Neuron (in vitro differentiated cells): ENCODE measurements at regions not wholly inside any gene's neighbourhood (a gene's known extent, or its start where the extent isn't known, plus 50 kb on each side); places are given as distances from the start of the nearest gene placed in this dataset.
"Not testable (repeated sequence)": the region's sequence is repeated elsewhere in the genome, so short reads cannot be mapped to it uniquely, and the experiment has no call there.

Source experiments
- H2AFZ ChIP-seq: one replicate; pipeline ENCODE4 v1.6.1; 2013; ENCODE audit warnings: low read depth, mild to moderate bottlenecking, inconsistent platforms, low read length, moderate library complexity
- H3K27me3 ChIP-seq: one replicate; pipeline ENCODE4 v1.6.1; 2013; ENCODE audit warnings: low read length; ENCODE audit not compliant: insufficient read depth
- H3K36me3 ChIP-seq: one replicate; pipeline ENCODE4 v1.6.1; 2013; ENCODE audit warnings: low read length; ENCODE audit not compliant: insufficient read depth
- H3K4me1 ChIP-seq: one replicate; pipeline ENCODE4 v1.6.1; 2013; ENCODE audit warnings: low read length; ENCODE audit not compliant: insufficient read depth
- H3K4me3 ChIP-seq: 2 replicates; pipeline ENCODE4 v1.5.1; 2013; ENCODE audit warnings: mild to moderate bottlenecking, low read length, moderate library complexity
- H3K9me3 ChIP-seq: one replicate; pipeline ENCODE4 v1.6.1; 2013; ENCODE audit warnings: low read length

DNA sequence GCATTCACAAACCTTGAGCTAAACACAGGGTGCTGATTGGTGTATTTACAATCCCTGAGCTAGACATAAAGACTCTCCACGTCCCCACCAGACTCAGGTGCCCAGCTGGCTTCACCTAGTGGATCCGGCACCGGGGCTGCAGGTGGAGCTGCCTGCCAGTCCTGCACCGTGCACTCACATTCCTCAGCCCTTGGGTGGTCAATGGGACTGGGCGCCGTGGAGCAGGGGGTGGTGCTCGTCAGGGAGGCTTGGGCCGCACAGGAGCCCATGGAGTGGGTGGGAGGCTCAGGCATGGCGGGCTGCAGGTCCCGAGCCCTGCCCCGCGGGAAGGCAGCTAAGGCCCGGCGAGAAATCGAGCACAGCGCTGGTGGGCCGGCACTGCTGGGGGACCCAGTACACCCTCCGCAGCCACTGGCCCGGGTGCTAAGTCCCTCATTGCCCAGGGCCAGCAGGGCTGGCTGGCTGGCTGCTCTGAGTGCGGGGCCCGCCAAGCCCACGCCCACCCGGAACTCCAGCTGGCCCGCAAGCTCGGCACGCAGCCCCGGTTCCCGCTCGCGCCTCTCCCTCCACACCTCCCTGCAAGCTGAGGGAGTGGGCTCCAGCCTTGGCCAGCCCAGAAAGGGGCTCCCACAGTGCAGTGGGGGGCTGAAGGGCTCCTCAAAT lies 622.2 kb upstream of the ADGRL2 start:
- not testable (repeated sequence) for H3K27me3 ChIP-seq, H2AFZ ChIP-seq, H3K4me3 ChIP-seq, H3K9me3 ChIP-seq, H3K4me1 ChIP-seq, H3K36me3 ChIP-seq

DNA sequence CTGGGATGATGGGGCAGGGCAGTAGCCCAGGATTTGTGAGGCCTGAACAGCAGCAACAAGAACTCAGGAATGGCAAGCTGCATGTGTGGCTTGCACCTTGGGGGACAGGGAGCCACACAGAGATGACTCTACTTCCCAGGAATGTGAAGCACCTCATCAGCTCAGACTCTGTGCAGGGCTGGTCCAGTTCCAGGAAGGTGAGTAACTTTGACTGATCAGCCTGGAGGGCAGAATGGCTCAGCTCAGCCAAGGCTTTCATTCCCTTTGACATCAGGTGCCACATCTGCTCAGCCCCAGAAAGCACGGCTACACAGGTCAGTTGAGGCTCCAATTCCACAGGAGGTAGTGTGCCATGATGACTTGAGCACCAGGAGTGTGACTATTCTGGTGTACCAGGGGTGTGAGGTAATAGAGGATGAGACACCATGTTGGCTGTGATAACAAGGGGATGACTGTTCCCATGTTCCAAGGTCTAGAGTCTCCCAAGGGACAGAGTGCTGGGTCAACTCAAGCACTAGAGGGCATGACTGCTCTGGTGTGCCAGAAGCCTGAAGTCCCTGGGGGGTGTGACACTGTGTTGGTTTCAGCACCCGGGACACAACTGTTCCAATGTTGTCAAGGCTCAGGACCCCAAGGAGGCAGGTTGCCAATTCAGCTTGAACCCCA lies 625.8 kb upstream of the ADGRL2 start:
- Histone ChIP-seq H3K4me1 (no peaks in the 10 kb centered on the region), H3K9me3 (no peaks in the 10 kb centered on the region), H3K4me3 (no peak overlapping the region), H2AFZ (no peak overlapping the region), H3K36me3 (no peaks in the 10 kb centered on the region), H3K27me3 (no peaks in the 10 kb centered on the region)

DNA sequence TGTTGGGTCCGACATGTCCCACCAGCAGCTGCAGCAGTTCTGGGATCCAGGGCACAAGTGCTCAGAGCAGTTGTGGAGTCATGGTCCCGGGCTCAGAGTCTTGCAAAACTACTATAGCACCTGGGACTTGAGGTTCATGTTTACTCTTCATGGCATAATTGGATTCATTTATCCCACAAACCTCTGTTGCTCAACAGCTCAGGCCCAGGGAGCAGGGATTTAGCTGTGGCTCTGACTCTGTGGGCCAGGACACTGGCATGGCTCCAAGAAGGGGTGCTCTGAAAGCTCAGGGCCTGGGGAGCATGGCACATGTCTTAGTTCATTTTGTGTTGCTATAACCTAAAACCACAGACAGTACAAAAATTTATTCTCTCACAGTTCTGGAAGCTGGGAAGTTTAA lies 626.7 kb upstream of the ADGRL2 start:
- H2AFZ ChIP-seq, result no peak overlapping the region
- no peaks in the 10 kb centered on the region for H3K36me3 ChIP-seq
- no peak overlapping the region for H3K4me3 ChIP-seq
- H3K27me3 ChIP-seq, result no peaks in the 10 kb centered on the region
- no peaks in the 10 kb centered on the region for H3K4me1 ChIP-seq
- H3K9me3 ChIP-seq, result no peaks in the 10 kb centered on the region

DNA sequence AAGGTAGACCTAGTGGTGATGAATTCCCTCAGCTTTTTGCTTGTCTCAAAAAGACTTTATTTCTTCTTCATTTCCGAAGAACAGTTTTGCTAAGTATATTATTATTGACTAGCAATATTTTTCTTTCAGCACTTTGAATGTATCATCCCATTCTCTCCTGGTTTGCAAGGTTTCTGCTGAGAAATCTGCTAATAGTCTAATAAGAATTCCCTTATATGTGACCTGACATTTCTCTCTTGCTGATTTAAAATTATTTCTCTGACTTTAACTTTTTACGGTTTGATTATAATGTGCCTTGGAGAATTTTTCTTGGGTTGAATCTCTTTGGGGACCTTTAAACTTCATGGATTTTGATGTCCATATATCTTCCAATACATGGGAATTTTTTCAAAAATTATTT lies 628.3 kb upstream of the ADGRL2 start:
- Histone ChIP-seq H3K9me3 (no peaks in the 10 kb centered on the region), H2AFZ (no peak overlapping the region), H3K36me3 (no peaks in the 10 kb centered on the region), H3K27me3 (no peaks in the 10 kb centered on the region), H3K4me3 (no peak overlapping the region), H3K4me1 (no peaks in the 10 kb centered on the region)

DNA sequence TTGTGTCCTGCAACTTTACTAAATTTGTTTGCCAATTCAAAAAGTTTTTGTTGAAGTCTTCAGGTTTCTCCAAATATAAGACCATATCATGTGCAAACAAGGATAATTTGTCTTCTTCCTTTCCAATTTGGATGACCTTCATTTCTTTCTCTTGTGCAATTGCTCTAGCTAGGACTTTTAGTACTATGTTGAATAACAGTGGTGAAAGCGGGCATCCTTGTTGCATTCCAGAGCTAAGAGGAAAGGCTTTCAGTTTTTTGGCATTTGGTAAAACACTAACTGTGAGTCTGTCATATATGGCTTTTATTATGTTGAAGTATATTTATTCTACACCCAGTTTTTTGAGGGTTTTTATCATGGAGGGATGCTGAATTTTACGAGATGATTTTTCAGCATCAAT lies 630.0 kb upstream of the ADGRL2 start:
- H3K27me3 ChIP-seq, result no peaks in the 10 kb centered on the region
- H3K9me3 ChIP-seq, result no peaks in the 10 kb centered on the region
- H3K4me3 ChIP-seq, result no peak overlapping the region
- no peak overlapping the region for H2AFZ ChIP-seq
- H3K36me3 ChIP-seq, result no peaks in the 10 kb centered on the region
- no peaks in the 10 kb centered on the region for H3K4me1 ChIP-seq

DNA sequence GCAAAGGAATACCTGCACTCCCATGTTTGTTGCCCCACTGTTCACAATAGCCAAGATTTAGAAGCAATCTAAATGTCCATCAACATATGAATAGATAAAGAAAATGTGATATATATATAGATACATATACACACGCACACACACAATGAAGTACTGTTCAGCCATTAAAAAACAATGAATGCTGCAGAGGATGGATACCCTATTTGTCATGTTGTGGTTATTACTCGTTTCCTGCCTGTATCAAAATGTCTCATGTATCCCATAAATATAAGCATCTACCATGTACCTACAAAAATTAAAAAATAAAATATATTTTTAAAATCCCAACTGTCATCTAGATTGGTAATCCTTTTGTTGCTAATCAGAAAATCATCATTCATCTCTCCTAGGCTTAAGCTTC lies 634.8 kb upstream of the ADGRL2 start:
- H3K4me1 ChIP-seq, result no peaks in the 10 kb centered on the region
- H3K9me3 ChIP-seq, result no peaks in the 10 kb centered on the region
- H3K4me3 ChIP-seq, result no peak overlapping the region
- no peaks in the 10 kb centered on the region for H3K27me3 ChIP-seq
- no peak overlapping the region for H2AFZ ChIP-seq
- H3K36me3 ChIP-seq, result no peaks in the 10 kb centered on the region

DNA sequence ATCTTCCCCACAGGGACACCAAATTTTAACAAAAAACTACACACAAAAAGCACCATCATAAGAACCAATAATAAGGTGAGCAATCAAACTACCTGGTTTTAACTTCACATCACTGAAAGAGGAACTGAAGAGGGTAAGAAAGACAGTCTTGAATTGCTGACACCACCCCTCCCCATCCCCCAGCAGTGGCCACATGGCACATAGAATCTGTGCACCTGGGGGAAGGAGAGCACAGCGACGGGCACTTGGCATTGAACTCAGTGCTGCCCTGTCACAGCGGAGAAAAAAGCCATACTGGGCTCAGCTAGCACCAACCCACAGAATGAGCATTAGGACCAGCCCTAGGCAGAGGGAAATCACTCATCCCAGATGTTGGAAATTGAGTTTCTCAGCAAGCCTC lies 640.0 kb upstream of the ADGRL2 start:
- Histone ChIP-seq H3K4me1 (peaks cover 6% of the 10 kb centered on the region), H3K9me3 (no peaks in the 10 kb centered on the region), H3K27me3 (no peaks in the 10 kb centered on the region), H2AFZ (no peak overlapping the region), H3K4me3 (no peak overlapping the region), H3K36me3 (no peaks in the 10 kb centered on the region)

DNA sequence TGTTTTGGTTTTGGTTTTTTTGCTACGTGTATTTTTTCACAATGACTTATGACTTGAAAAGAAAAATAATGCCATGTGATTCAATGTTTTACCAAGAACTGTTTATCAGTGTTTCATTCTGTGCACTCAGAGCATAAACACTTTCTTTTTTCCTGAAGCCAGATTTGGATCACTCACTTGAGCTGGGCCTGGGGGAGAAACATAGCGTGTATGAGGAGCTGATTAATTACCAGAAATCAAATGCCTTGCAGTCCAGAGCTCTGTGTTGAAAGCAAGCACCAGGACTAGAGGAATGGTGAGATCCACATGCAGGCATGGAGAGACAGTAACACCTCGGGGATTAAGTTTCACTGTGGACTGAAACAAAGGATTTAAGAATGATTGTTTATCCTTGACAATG lies 642.1 kb upstream of the ADGRL2 start:
- no peaks in the 10 kb centered on the region for H3K9me3 ChIP-seq
- no peak overlapping the region for H3K4me3 ChIP-seq
- no peak overlapping the region for H2AFZ ChIP-seq
- H3K27me3 ChIP-seq, result no peaks in the 10 kb centered on the region
- no peaks in the 10 kb centered on the region for H3K36me3 ChIP-seq
- H3K4me1 ChIP-seq, result peaks cover 6% of the 10 kb centered on the region

DNA sequence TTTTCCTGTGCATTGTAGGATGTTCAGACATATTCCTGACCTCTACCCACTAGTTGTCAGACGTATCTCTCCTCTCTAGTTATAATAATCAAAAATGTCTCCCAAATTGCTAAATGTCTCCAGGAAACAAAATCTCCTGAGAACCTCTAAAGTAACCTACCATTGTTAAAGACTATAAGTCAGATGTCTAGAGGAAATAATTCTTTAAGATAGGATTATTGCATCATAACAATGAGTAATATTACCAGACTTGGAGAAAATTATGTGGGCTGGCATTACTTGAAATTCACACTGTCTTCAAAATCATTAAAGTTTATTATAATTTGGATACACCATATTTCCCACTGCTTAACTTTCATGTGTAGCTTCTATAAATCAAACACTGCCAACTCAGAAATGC lies 643.0 kb upstream of the ADGRL2 start:
- Histone ChIP-seq H3K27me3 (no peaks in the 10 kb centered on the region), H3K9me3 (no peaks in the 10 kb centered on the region), H2AFZ (no peak overlapping the region), H3K36me3 (no peaks in the 10 kb centered on the region), H3K4me1 (peaks cover 6% of the 10 kb centered on the region), H3K4me3 (no peak overlapping the region)

DNA sequence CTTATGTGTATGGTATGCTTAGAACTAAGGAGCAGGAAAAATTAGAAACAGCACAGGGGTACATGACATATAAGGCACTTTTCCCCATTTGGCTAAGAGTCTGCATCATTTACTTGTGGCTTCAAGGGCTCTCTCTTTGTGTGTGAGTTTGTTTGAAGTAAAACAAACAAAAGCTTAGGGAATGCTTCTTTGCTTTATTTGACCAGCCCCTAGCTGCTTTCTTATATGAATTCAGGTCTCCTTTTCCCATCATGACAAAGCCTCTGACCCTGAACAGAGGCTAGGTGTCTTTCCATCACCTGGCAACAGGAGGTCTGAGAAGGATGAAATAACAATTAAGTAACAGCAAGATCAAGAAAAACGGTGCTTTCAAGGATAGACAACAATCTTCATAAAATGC lies 643.8 kb upstream of the ADGRL2 start:
- Histone ChIP-seq H3K27me3 (no peaks in the 10 kb centered on the region), H3K9me3 (no peaks in the 10 kb centered on the region), H2AFZ (no peak overlapping the region), H3K36me3 (no peaks in the 10 kb centered on the region), H3K4me3 (no peak overlapping the region), H3K4me1 (peaks cover 6% of the 10 kb centered on the region)

DNA sequence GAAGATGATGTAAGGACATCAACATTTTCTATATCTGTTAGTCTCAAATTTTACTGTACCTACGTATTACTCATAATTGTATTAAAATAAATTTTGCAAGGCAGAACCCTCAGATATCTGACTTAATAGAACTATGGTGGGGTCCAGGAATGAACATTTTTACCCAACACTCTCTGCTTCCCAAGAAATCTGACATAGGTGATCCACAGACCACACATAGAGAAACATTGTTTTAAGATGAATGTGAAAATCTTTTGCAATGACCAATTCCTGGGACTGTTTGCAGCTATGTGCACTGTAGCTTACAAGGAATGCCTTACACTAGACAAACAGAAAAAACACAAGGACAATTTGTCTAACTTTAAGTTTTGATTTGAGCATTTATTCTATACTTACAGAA lies 645.6 kb upstream of the ADGRL2 start:
- no peaks in the 10 kb centered on the region for H3K36me3 ChIP-seq
- no peak overlapping the region for H3K4me3 ChIP-seq
- no peak overlapping the region for H2AFZ ChIP-seq

DNA sequence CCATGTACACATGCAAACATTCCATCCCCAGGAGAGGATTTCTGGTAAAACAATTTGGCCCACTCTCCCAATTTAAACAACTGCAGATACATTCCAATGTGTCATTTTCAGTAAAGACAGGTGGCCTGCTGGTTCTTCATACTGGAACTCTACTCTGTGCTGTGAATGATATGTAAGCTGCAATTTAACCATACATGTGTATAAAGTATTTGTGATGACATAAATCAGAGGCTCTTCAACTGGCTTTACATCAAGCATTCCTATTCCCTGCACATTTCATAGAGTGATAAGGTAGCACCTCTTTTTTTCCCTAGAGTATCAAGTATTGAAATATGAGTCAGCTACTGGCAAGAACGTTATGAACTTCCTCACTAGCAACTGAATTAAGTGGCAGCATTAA lies 649.5 kb upstream of the ADGRL2 start:
- no peaks in the 10 kb centered on the region for H3K27me3 ChIP-seq
- no peaks in the 10 kb centered on the region for H3K36me3 ChIP-seq
- H3K4me1 ChIP-seq, result no peaks in the 10 kb centered on the region
- H3K4me3 ChIP-seq, result no peak overlapping the region
- no peak overlapping the region for H2AFZ ChIP-seq
- no peaks in the 10 kb centered on the region for H3K9me3 ChIP-seq

More for the DNA sequence above, 645.6 kb upstream of the ADGRL2 start:
- H3K27me3 ChIP-seq, result no peaks in the 10 kb centered on the region
- peaks cover 6% of the 10 kb centered on the region for H3K4me1 ChIP-seq
- H3K9me3 ChIP-seq, result no peaks in the 10 kb centered on the region

DNA sequence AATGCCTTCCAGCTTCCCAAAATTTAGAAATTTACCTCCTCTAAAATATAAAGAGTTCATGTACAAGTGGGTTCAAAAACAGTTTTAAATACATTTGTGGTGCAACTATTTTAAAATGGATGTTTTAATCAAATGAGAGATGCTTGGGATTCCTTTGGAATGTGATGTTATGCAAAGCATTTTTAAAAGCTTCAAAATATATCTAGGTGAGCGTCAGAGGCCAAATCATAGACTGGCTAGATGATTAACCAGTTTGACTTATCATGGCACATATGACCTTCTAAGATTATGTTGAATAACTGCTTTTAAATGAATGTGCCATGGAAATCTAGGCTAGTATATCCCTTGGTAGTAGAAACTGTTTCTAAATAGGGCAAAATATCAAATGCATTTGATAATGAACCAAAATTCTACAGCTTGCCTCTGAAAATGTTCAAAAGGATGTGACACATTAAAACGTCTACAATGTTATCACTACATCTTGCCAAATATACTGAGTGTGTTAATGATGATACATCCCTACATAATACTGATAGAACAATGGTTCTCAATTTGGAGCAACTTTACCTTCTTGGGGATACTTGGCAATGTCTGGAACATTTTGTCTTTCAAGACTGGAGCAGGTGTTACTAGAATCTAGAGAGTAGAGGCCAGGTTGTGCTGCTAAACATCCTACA lies 650.9 kb upstream of the ADGRL2 start:
- Histone ChIP-seq H2AFZ (no peak overlapping the region), H3K4me3 (no peak overlapping the region), H3K4me1 (peaks cover 8% of the 10 kb centered on the region)

More for the DNA sequence above, 650.9 kb upstream of the ADGRL2 start:
- H3K36me3 ChIP-seq, result no peaks in the 10 kb centered on the region
- no peaks in the 10 kb centered on the region for H3K9me3 ChIP-seq
- H3K27me3 ChIP-seq, result no peaks in the 10 kb centered on the region
